CD1c-positive myeloid dendritic cell (primary cell): ENCODE measurements at regions not wholly inside any gene's neighbourhood (a gene's known extent, or its start where the extent isn't known, plus 50 kb on each side); places are given as distances from the start of the nearest gene placed in this dataset.

Source experiments
- DNase-seq: peaks from one replicate; pipeline ENCODE4 v3.0.0-alpha.2; 2016; ENCODE audit errors: extremely low spot score

DNA sequence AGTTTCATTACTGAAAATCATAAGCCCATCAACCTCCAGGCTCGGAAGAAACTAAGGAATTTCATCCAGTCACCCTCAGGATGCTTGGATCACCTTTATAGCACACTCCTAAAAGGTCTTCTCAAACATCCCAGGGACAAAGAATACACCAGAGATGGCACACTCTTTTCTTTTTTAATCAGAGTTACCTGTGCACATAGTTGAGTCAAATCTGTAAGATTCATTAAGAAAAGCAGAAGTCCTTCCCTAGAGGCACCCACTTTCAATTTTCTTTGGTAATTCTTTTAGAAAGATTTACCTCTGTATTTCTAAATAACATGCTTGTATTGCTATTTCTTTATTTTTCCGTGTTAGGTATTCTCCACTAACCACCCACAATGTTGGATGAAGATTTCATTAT, 50.6 kb upstream of the IL6 start:
- DNase-seq: no peak

DNA sequence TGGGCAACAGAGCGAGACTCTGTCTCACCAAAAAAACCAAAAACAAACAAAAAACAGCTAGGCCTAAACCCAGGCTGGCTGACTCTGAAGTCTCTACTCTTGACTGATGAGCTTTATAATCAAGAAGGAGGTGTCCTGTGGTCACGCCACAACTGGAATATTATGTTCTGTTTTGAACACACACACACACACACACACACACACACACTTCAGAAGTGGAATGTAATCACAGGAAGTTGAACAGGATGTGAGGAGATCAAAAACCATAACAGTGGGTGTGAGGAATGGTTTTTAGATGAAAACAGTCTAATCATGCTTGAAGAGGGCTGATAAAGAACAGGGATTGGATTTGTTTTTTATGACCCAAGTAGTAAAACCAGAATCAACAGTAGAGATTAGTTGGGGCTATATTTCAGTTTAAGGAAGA, 51.1 kb upstream of the IL6 start:
- no peak for DNase-seq

DNA sequence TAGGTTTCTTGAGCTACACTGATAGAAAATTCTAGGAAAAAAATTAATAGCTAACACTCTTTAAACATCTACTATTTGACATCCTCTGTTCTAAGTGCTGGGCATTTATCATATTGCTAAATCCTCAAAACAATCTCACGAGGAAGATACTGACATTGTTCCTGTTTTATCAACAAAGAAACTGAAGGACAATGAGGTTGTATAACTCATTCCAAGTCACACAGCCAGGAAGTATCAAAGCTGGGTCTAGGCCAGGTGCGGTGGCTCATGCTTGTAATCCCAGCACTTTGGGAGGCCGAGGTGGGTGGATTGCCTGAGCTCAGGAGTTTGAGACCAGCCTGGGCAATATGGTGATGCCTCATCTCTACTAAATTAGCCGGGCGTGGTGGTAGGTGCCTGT, 51.6 kb upstream of the IL6 start:
- DNase-seq: peak; percentile 63

DNA sequence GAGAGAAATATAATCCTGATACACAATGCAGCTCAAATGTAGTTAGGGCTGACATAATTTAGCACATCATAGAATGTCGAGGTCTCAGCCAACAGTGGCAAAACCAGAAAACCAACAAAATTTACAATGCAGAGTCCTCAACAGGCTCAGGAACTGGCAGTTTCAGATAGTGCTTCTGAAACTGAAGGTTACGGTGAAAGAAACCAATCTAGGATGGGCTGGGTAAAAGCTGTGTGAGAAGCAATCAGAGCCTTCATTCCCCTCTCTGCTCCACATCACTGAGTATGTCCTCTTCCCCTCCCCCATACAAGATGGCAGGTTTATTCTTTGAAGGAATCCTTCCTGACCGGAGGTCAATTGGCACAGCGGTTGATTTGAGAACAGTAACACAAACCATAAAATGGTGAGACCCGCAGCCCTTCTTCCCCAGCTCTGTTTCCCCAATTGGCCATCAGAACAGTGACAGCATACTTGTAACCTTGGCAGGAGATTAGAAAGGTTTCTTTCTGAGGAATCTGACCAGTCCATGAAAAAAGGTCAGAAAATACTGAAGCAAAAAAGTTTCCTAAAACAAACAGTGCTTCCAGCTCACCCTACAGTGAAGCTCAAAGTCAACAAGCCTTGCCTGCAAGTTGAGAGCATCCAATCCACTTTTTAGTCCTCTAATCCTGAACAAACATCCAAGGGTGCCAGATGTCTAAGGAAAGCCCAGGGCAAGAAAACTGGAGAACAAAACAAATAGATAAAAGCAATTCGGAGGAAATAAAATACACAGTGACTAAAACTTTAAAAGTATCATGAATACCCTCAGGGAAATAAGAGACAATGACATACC, 53.9 kb upstream of the IL6 start:
- no peak for DNase-seq

DNA sequence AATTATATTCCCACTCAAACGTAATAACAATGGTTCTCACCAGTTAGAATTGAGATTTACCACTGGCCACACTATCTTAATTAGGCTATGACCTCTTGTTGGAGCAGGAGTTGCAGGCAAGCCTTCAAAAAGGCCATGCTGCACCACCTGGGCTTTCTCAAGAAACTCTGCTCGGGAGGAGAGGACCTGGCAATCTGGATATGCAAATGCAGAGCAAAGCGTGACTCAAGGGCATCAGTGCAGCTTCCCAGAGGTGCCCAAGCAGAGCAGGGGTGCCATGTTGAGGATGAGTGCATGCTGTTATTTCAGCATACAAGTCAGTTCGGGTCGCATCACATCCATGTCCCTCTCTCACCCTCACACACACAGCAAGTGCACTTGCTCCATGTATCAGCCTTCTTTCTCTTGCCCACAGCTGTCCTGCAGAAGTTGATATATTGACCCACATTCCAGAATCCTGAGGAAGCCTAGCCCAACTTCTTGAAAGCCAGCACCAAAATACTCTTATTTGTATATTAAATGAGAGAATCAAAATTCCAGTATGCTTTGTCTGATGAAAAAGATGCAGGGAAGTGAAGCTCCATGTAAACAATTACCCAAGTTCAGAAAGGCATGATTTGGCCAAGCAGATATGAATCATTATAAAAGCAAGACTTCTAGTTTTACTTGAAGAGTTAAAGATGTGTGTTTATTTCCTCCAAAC, 55.7 kb upstream of the IL6 start:
- DNase-seq: no peak

DNA sequence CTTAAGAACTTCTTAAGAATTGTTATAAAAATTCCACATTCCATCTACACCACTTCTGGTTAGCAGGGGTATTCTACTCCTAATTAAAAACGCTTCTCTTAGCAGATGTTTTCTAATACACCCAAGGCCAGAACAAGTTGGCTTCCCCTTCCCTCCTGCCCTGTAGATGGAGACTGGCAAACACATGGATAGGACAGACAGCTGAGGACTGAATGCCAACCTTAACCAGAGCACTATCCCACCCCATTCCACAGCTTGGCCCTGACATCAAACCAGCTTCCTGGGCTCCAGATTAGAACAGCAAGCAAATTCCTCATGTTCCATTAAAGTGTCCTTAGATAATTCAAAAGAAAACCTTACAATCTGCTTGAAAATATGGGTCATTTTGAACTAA, 56.6 kb upstream of the IL6 start:
- DNase-seq: no peak

DNA sequence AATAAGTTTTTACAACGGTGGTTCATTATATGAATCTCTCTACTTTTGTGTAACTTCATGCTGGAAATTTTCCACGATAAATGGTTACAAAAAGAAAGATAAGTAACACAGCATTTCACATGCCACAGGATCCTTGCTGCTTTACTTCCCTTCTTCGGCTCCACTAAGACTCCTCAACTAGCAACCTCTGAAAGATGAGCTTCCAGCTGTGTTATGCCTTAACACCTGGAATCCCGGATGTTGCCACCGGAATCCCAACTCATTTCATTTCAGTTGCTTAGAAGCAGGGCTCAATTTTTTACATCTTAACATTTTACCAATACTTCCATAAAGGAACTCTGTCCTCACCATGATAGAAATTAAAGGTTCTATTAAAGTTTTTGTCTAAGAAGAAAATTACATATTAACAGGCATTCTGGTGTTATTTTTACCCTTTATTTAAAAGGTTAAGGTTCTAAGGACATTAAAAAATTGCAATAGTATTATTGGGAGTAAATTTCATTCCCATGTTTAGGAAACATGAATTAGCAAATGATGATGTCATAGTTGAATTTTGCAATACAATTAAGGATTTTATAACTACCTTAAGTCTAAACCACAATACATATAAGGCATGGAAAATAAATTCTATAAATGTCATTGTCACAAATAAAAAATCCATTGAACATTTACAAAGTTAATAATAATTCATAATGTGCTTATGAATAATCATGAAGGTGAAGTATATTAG, 57.1 kb upstream of the IL6 start:
- DNase-seq: no peak

DNA sequence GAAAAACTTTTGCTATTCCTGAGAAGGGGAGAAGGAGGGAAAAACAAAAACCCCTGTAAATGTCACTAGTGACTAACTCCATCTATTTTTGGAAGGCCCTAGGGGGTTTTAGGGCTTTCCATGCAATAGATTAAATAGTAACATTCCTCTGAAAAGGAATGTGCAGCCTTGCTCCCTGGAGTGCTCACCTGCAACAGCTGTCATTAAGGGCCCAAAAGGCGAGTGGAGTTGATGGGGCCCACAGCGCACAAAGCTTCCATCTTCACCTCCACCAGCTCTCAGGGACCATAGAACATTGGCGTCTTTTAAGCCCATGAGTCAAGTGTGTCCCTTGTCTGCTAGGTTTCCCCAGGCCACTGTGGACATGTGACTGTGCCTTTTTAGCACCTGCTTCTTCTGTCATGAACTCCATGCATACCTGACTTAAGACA, 58.0 kb upstream of the IL6 start:
- DNase-seq: no peak

DNA sequence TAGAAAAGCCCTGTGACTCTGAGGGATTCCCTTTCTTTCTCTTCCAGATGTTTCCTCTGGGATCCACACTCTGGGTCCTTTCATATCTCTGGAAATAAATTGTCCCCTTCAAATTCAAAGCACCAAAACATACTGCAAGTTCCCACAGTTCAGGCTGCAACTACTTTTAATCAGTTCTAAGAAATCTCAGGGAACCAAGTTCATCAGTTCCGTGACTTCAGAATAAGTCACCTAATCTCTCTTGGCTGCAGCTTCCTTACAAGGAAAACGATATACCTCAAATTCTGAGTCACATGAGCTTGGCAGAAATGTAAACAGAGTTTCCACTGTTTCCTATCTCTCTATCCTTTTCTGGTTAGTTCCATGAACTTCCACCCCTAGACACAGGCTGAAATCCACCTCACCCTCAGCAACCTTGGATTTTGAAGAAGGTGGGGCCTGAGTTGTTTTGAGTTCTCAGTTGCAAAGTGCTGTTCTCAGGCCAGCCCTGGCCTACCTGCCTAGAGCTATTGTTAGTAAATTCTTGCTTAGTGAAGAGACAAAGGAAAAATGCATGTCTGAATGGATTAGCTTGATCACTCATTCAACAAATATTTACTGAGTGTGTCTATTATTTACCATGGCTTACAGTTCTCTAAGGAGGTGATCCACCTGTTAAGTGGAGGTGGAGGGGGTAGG, 59.3 kb upstream of the IL6 start:
- DNase-seq: no peak

DNA sequence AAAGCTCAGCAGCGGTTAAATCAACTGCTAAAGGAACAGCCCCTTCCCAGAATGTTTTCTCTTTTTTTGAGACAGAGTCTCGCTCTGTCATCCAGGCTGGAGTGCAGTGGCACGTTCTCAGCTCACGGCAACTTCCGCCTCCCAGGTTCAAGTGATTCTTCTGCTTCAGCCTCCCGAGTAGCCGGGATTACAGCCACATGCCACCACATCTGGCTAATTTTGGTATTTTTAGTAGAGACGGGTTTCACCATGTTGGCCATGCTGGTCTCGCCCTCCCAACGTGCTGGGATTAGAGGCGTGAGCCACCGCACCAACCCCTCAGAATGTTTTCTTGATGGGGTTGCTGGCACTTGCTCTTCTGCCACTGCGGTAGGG, 59.8 kb upstream of the IL6 start:
- no peak for DNase-seq

DNA sequence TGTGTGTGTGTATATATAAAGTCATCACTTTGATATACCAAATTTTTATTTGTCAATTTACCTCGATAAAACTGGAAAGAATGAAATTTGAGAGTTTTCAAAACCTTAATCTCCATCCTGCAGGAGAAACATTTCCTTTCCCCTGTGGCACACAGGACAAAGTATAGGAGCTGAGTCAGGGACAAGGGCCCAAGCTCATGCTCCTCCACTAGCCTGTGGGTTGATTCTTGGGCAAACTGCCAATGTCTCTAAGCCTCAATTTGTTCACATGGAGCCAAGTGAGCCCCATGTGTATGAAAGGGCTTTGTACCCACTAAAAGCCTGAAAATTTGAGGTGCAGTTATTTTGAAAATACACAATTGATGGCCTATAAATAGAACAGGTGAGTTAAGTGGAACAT, 60.3 kb upstream of the IL6 start:
- no peak for DNase-seq

DNA sequence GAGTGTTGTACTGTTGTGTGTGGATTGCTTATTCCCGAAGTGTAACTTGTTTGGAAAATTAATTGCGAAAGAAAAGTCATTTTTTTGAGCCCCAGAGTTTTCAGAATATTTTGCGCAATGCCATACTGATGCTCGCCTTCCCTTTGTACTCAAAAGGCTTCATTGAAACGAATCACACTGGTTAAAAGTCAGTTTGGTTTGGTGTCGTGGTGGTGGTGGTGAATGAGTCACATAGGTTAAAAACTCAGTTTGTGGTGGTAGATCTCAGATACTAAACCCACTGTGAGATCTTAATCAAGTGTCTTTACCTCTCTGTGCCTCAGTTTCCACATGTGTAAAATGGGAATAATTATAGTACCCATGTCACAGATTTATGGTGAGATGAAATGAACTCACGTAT, 61.1 kb upstream of the IL6 start:
- DNase-seq: no peak

DNA sequence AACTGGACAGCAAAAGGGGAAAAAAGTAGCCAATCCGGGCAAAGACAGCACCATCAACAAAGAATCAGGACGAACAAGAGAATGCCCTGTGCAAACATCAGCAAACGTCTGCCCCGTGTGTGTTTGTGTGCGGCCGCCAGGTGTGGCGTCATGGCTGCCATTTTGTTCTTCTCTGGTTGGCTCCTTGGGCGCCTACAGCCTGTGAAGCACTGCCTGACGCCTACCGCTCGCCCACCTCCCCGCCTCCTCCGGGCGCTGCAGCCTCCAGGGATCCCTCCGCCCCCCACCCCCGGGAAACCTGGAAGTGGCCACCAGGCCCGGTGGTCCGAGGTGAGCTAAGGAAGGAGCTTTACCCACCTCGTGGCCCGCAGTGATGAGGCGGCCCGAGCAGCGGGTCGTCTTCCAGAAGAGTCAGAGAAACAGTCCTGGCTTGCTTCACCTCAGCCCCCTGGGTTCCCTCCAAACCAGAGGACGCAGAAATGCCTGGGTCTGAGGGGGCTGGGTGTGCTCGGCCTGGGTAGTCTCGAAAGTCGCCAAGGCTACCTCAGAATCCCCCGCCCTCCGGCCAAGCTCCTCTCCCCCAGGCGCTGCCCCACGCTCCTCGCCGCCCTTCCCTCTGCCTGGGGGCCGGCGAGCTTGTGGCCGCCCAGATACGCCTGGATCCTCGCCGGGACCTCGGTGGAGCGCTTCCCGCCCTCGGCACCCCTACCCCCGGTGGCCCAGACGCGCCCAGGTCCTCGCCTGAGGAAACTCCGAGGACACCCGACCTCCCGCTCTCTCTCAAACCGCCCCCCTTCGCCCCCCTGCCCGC, 61.8 kb upstream of the IL6 start:
- no peak for DNase-seq

DNA sequence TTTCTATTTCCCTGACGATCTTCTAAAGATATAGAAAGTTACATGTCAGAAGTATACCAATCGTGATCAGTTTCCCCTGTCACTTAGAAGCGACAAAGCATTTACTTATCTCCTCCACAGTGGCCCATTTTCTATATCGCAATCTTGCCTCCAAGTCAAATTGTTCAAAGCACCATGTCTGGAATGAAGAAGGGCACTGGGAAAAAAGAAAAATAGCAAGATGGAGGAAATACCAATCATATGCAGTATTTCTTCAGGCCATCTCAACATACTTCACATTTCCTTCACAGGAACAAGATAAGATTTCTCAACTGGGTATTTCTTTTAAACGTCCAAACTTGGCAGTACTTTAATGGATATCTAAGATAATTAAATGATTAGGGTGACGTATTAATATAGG, 63.3 kb upstream of the IL6 start:
- no peak for DNase-seq

DNA sequence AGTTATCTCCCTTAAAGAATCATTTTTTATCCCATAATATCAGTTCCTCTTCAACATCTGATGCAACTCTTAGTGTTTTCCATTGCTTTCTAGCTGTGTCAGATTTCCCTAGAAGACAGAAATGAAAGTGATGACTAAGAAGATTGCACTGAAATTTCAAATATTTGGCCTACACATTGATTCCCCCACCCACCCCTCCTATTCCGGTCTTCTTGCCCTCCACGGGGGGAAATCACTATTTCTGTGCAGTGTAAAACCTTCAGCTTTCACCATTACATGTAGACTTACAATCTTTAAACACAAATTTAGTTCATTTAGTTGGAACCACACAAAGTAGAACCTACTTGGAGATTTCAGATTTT, 63.7 kb upstream of the IL6 start:
- peak; percentile 89 for DNase-seq

DNA sequence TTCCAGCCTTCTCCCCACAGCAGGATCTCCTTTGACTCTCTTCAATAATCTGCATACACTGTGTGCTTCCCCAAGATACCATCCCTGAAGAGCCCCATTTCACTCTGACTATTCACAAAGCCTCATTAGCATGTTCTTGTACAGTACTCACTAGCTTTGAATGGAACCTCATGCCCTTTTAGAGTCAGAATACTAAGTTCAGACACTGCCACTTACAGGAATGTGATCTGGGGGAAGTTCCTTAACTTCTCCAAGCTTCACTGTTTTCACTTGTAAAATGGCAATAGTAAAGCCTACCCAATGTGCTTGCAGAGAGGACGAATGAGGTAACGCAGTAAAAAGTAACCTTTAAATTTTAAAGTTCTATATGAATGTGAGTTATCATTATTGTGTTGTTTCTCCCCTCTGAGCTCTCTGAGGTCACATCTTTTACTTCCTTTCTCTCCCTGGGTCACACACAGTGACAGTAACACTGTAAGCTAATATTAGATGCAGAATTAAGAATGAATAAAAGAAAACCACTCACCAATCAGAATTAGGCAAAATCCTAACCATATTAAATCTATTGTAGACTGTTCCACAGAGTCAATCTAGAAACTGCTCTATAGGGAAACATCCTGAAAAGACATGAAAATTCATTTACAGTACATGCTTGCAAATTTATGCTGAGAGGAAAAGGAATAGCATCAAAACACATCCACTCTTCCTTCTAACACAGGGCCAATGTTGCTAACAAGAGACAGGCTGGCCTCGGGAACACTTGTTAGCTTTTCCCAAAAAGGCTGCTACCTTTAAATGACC, 64.2 kb upstream of the IL6 start:
- DNase-seq: peak; percentile 55

DNA sequence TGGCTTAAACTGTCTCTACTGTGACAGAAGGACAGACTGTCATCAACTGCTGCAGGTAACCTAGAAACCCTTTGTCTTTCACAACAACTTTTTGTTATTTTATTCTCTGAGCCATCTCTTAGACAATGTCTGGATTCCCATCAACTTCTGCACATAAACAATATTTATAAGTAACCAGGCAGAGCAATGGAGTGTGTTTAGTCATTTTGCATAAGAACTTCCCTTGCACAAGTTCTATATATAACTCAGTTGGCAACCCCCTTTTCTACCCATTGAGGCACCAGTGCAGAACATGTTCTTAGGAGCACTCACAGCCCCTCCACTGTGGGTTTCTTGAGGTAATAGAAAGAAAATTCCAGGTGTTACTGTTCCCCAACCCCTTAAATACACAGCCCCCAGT, 65.0 kb upstream of the IL6 start:
- DNase-seq: peak; percentile 55

DNA sequence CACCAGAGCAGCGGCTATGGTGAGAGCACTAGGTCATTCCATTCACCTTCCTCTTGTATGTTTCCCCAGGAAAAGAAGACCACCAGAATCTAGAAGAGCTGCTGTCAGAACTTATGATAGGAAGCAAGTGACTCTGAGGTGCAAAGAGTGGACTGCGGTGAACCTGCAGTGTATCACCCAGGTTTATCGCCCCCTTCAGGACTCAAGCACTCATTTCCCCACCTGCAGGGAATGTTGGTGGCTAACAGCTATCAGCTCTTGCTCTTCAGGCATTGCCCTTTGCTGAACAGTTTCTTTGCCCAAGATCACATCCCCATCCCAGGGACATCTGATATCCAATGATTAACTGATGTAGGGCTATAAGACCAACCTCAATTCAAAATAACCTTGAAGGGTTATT, 66.3 kb upstream of the IL6 start:
- no peak for DNase-seq

DNA sequence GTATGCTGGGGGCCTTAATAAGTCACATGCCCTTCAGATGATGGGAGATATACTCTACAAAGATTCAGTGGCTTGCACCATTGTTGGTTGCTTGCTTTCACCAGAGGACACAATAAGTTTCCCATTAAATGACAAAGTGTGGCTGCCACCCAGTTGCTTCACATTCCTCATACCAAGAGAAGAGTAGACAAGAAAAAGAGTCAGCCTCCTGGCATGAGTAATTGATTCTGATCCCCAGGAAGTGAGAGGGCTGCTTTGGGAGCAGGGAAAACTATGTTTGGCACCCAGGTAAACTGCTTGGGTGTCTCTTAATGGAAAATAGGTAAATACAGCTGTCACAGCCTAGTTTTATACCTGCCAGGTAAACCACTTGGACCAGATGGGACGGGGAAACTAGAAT, 66.7 kb upstream of the IL6 start:
- DNase-seq: no peak

DNA sequence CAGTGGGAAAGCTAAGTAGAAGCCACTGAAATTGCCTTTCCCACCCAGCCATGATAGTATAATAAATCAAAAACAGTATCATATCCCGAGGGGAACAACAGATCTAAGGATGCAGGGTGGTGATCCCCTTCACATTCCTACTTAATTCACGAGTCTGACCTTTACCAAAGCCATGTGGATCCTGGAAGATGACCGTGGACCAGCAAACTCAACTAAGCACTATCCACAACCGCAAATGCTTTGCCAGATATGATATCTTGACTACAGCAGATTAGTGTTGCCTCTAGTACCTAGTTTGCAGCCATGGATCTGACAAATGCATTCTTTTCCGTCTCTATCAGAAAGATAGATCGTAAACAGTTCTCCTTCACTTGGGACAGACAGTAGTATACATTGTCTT, 67.3 kb upstream of the IL6 start:
- no peak for DNase-seq

DNA sequence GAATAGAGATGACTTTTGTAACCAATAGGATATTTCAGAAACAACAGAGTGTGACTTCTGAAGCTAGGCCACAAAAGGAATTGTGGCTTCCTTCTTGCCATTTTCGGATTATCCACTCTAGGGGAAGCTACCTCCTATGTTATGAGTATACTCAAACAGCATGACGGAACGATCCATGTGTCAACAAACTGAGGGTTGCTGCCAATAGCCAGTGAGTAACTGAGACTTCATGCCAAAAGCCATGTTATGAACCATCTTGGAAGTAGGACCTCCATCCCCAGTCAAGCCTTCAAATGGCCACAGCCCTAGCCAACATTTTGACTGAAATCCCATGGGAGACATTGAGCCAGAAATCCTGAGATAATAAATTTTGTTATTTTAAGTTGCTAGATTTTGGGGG, 69.0 kb upstream of the IL6 start:
- no peak for DNase-seq
